Central memory CD4-positive, alpha-beta T cell (primary cell): ENCODE measurements at regions not wholly inside any gene's neighbourhood (a gene's known extent, or its start where the extent isn't known, plus 50 kb on each side); places are given as distances from the start of the nearest gene placed in this dataset.
"Not testable (repeated sequence)": the region's sequence is repeated elsewhere in the genome, so short reads cannot be mapped to it uniquely, and the experiment has no call there.

ENCODE experiments used
- DNase-seq: peaks from one replicate; pipeline ENCODE4 v3.0.0; 2022

DNA sequence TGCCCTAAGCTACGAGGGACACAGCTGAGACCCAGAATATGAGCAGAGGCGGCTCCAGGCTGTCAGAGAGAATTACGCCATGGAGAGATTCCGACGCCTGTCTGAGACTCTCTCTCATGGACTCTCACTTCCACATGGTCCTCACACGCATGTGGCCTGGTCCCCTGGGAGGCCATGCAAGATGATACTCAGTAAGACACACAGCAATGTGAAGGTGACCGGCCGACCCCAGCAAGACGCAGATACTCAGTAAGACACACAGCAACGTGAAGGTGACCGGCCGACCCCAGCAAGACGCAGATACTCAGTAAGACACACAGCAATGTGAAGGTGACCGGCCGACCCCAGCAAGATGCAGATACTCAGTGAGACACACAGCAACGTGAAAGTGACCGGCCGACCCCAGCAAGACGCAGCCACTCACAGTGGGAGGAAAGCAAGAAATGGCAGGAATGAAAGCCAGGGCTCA lies 400.8 kb upstream of the MYT1L start:
- DNase-seq = no peak

DNA sequence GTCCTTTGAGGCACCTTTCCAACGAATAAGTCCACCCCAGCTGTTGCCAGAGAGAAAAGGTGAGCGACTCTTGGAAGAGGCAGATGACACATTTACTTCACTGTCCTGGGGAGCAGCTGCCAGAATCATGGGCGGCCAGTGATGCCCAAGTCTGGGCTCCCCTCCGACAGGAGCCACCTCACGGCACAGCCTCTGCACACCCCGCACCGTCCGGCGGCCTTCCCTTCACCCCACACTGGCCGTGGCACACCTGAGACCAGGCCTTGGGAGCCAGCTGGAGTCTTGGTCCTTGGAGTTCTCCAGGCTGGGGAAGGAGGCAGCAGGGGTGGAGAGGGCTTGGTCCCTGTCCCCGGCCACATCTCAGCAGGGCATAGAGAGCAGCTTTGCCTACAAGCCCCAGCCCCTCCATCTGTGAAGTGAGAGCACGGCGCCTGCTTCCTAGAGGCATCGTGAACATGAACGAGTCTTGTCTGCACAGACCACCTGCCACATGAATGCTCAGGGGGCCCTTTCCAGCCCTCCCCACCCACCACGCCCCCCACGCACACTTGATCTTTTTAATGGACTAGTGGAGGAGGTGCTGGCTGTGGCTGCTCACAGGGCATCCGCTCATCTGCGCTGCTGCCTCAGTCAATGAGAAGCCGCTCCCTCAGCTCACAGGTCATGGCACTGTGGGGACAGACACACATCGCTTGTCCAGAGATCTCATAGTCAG lies 400.2 kb upstream of the MYT1L start:
- no peak for DNase-seq

DNA sequence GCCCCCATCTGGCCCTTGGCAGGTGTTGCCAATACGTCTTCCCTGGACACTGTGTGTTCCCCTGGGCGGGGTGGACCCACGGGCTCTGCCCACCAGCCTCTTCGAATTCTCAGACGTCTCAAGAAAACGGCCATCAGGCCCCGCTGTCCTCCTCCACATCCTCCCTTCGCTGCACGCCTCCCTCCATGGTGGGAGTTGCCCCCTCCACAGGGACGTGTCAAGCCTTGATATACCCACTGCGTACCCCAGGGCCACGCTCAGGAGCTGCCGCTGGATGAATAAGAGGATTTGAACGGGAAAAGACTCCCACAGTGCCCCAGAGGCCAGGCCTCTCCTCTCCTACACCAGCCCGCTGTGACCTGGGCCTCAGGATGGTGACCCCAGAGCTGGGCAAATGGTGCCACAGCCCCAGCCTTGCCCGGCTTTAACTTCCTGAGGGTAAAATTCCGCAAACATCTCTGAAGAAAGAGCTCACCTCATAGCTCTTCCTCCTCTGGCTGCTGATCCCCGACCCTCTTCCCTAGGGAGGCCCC lies 399.3 kb upstream of the MYT1L start:
- DNase-seq = no peak

DNA sequence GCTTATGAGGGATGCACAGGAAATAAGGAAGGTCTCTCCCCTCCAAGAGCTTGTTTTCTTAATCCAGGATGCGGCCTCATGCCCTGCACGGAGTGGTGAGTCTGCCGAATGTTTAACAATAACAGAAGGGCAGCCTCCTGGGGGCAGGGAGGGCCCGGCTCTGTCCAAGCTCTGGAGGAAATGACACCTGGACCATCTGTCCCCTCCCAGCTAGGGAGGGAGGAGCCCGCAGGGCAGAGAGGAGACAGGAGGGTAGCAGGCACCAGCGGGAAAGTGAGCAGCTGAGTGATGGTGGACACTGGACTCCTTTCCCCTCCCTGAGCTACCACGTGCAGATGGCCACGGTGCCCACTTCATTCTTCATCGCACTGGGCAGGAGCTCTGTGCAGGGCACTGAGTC lies 398.2 kb upstream of the MYT1L start:
- DNase-seq = no peak

DNA sequence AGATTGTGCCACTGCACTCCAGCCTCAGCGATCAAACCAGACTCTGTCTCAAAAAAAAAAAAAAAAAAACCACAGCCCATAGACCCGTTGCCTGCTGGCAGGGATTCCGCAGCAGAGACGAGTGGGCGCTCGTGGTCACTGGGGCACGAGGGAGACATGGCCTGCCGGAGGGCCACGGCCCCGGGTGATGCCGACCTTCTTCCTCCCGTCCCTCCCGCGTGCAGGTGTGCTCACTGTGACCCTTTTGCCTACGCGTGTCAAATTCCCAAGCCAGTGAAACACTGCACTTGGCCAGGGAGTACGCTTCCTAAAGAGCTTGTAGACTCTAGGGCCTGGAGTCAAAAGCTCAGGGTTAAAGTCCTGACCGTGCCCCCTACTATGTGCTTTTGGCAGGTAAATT lies 397.6 kb upstream of the MYT1L start:
- no peak for DNase-seq

DNA sequence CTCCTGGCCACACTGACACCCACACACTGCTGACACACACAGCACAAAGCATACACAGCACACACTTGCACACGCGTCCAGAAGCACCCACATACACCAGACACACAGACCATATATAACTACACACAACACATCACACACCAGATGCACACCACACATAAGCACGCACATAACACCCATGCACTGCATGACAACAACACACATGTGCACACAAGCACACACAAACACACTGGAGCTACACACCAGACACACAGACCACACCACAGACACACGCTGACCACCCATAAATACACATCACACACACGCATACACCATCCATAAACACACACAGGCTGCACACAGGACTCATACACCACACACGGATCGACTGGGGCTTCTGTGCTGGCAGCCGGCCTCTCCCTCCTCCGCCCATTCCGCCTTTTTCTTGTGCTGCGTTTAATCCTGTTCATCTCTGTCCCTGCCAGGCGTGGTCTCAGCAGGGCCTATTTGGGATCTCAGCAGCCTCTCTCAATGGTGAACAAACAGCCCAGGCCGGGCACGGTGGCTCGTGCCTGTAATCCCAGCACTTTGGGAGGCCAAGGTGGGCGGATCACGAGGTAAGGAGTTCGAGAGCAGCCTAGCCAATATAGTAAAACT lies 396.9 kb upstream of the MYT1L start:
- no peak for DNase-seq

DNA sequence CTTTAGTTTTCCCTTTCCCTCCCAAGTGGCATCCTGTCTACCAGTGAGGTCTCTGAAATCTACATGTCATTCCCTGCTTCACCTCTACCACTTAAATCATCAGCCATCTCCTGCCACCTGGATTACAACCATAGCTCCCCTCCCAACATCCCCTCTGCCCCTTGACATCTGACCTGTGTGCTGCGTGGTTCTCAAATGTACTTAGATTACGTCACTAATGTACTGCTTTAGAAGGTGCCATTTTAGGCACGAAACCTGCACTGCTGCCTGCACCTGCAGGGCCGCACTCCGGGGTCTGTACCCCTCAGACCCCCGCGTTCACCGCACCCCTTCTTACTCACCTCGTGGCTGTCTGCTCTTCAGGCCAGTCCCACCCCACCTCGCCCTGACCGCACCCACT lies 395.1 kb upstream of the MYT1L start:
- DNase-seq = no peak

GRCh38 chr2:2723064-2723463 lies 392.0 kb upstream of the MYT1L start:
- DNase-seq = no peak

DNA sequence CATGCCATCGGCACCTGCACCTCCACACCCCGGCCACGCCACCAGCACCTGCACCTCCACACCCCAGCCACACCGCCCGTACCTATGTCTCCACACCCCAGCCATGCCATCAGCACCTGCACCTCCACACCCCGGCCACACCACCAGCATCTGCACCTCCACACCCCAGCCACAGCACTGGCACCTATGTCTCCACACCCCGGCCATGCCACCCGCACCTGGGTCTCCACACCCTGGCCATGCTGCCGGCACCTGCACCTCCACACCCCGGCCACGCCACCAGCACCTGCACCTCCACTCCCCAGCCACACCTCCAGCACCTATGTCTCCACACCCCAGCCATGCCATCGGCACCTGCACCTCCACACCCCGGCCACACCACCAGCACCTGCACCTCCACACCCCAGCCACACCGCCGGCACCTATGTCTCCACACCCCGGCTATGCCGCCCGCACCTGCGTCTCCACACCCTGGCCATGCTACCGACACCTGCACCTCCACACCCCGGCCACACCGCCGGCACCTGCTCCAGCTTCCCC lies 390.3 kb upstream of the MYT1L start:
- no peak for DNase-seq

DNA sequence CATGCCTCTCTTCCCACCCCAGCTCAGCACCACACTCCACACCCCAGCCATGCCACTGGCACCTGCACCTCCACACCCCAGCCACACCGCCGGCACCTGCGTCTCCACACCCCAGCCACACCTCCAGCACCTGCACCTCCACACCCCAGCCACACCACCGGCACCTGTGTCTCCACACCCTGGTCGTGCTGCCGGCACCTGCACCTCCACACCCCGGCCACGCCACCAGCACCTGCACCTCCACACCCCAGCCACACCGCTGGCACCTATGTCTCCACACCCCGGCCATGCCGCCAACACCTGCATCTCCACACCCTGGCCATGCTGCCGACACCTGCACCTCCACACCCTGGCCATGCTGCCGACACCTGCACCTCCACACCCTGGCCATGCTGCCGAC lies 389.7 kb upstream of the MYT1L start:
- DNase-seq = not testable (repeated sequence)

GRCh38 chr2:2720351-2720750 lies 389.3 kb upstream of the MYT1L start:
- no peak for DNase-seq

- DNase-seq = no peak
Measured at GRCh38 chr2:2719781-2720180, 388.7 kb upstream of the MYT1L start.

GRCh38 chr2:2719015-2719414 lies 387.9 kb upstream of the MYT1L start:
- DNase-seq = no peak

- no peak for DNase-seq
Measured at GRCh38 chr2:2717406-2717805, 386.3 kb upstream of the MYT1L start.

- no peak for DNase-seq
Measured at GRCh38 chr2:2716771-2717170, 385.7 kb upstream of the MYT1L start.

DNA sequence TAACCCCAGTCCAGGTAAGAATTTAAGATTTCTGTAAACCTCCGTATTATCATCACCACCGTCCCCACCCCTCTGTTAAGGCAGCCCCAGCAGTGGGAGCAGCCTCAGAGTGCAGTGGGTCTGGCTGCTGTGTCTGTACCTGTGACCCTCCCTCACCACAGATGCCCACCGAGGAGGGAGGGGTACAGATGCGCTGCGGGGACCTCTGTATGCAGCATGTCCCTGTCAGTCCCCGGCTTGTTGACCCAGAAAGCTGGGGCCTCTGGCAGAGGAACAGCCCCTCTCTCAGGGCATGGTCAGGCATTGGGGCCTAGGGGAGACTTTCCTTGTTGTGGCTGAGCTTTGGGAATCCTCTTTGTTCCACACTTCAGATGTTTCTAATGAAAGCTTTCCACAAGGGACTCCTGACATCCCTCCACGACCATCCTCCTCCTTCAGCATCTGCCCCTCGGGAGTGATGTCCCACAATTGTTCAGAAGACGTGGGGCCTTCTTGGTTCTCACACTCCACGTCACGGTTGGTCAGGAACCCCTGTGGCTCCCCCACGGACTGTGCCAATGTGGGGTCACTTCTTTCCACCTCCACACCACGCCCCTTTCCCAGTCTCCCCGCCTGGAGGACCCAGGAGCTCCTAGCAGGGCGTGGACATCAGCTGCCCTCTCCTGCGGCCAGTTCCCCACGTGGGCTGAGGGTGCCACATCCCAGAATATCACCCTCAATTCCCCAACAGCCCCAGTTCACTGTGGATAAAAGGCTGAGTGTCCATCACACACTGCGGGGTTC lies 384.2 kb upstream of the MYT1L start:
- DNase-seq = no peak

DNA sequence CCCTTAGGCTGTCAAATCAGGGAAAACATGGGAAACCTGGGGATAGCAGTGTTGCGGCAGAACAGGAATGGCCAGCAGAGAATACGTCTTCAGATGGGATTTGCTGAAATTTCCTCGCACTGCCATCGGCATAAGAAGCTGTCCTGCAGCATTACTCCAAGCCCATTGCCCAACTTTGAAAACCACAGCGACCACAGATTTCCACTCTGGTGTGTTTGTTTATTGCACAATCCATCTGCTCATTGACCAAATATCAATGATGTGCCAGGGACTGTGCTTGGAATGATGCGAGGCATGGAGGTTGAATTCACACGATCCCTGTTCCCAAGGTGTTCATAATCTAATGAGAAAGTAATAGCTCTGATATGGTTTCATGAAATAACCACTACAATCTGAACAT lies 383.3 kb upstream of the MYT1L start:
- no peak for DNase-seq

DNA sequence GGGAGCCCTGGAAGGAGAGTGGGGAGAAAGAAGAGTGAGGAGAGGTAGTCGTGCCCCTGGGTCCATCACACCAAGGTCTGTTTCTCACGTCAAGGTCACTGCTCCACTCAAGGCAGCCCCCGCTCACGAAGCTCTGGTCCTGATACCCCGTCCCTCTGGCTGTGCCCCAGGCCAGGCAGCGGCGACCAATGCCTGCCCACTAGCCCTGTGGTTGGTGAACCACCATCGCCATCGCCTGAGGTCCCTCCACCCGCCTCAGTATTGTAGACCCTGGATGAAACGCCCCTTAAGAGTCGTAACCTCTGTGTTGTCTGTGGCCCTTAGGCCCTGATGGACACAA lies 378.3 kb upstream of the MYT1L start:
- no peak for DNase-seq

DNA sequence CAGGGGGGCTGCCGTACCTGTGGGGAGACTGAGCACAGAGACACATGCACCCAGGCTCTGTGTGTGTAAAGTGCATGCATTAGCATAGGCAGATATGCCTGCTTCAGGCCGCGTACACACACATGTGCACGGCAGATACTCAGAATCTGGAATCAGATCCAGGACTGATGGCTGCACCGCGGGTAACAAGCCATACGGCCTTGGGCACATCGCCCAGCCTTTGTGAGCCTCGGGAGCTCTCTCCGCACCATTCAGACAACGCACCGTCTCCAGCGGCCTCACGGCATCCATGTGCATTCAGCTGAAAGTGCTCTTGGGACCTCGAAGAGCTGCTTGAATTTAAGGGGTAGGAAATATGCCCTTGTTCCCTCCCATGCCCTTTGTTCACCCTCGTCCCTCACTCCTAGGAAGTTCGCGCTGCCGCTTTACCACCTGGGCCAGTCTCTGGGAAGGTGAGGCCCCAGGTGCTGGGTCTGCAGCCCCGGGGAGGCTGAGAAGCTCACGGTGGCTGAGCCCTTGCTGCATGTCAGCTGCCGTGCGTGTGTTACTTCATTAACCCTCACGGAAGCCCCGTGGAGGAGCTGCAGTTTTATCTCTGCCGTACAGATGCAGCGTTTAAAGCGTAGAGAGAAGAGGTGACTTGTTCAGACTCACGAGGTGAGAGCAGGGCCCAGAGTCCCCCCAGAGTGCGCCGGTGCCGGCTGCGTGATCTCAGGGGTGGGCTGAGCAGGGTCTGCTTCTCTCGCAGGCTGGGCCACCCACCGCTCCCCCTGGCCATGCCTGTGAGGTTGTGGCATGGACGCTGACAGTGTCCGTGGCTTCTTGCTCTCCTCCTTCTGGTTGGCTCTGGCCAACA lies 377.7 kb upstream of the MYT1L start:
- no peak for DNase-seq

DNA sequence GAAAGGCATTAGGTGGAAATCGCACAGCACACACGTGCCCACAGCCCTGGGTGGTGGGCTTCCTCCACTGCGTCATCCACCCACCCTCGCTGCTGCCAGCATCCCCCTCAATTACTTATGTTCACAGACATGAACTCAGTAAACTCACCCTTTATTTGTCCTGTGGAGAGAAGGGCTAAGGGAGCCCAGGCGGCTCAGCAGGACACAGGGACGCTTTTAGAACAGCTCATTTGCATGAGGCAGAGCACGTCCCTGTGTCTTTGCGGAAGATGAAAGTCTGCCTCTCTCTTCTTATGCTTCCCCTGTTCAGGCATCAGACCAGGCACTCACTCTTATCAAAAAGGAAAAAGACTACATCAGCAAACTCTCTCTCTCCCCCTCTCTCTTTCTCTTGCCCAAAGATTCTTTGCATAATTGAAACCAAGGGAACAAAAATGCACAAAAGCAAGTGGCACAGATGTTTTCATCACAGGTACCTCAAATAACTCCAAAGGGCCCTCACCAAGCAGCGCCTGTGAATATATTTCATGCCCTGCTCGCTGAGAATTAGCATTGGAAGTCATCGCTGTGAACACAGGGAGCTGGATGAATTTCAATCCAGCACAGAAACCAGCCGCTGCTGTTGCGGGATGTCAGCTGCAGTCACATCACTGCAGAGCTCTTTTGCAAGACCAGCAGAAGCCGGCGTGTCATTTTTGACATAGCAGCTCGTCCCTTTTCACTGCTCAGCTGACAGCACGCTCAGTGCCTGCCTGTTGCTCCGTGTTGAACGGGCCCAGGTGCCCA lies 376.3 kb upstream of the MYT1L start:
- DNase-seq = no peak

DNA sequence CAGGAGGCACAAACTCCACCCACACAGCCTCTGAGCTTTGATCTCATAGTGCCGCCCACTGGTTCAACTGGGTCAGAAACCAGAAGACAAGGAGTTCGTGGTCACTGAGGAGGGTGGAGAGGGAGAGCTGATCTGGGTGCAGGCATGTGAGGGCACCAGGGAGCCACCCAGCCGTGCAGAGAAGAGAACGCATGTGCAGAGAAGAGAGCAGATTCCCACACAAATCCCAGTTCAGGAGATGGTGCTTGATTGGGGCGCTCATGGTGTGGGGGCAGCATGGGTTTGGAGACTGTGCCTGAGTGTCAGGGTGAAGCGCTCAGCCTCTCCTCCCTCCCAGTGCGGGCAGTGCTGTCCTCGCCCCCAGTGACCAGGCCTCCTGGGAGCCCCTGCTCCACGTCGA lies 375.2 kb upstream of the MYT1L start:
- no peak for DNase-seq

DNA sequence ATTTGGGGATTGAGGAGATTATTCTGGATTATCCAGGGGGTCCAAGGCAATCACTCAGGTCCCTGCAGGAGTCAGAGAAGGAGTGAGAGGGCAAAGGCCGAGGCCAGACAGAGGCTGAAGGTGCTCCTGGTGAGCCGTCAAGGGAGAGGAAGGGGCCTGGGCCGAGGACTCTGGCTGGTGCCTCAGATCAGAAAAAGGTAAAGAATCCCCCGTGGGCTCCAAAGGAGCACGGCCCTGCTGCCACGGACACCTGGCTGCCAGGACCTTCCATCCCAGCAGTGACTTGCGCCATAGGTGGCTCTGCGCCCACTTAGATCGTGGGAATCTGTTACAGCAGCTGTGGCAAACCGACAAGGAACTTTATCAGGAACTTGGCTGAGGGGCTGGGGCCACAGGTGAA lies 374.8 kb upstream of the MYT1L start:
- no peak for DNase-seq
